ENCODE measurements at regions not wholly inside any gene's neighbourhood (a gene's known extent, or its start where the extent isn't known, plus 50 kb on each side); places are given as distances from the start of the nearest gene placed in this dataset.

- TF ChIP-seq CTCF (IDR thresholded peaks at IDR 0.05) (no peak), EP300 (IDR thresholded peaks at IDR 0.05) (no peak)
Measured at GRCh38 chr5:124806026-124806372, 59.6 kb upstream of the ZNF608 start.

All from suprapubic skin (tissue), 3 donors.